Neural cell (in vitro differentiated cells): ENCODE measurements at regions not wholly inside any gene's neighbourhood (a gene's known extent, or its start where the extent isn't known, plus 50 kb on each side); places are given as distances from the start of the nearest gene placed in this dataset.

Source experiments
- H2AFZ ChIP-seq: fragments of 200-600, 300-800 bp; sonication (generic), shearing (Covaris generic); 2 replicates; pipeline ENCODE4 v1.6.0; 2014; ENCODE audit warnings: low read depth, mild to moderate bottlenecking, antibody characterized with exemption, low read length, moderate library complexity
- H3F3A ChIP-seq: fragments of 200-600 bp; shearing (Covaris generic); 2 replicates; pipeline ENCODE4 v1.6.1; 2016; ENCODE audit warnings: mild to moderate bottlenecking, moderate library complexity, mixed read lengths, antibody characterized with exemption, low read length; ENCODE audit not compliant: insufficient read depth, poor library complexity, severe bottlenecking
- H3K27ac ChIP-seq: fragments of 200-600, 300-800 bp; sonication (generic), shearing (Covaris generic); 2 replicates; pipeline ENCODE4 v1.5.1; 2014; ENCODE audit warnings: mild to moderate bottlenecking, low read length, moderate library complexity
- H3K27me3 ChIP-seq: fragments of 300-800, 200-600 bp; sonication (generic), shearing (Covaris generic); 2 replicates; pipeline ENCODE4 v1.6.0; 2014; ENCODE audit warnings: mild to moderate bottlenecking, low read depth, low read length, moderate library complexity; ENCODE audit not compliant: insufficient read depth
- H3K36me3 ChIP-seq: fragments of 300-800, 200-600 bp; sonication (generic), shearing (Covaris generic); 2 replicates; pipeline ENCODE4 v1.5.1; 2014; ENCODE audit warnings: mild to moderate bottlenecking, antibody characterized with exemption, low read length, moderate library complexity; ENCODE audit not compliant: insufficient read depth
- H3K4me2 ChIP-seq: fragments of 300-800, 200-600 bp; sonication (generic), shearing (Covaris generic); 2 replicates; pipeline ENCODE4 v1.6.0; 2014; ENCODE audit warnings: mild to moderate bottlenecking, low read length
- H3K4me3 ChIP-seq: fragments of 300-800, 200-600 bp; sonication (generic), shearing (Covaris generic); 2 replicates; pipeline ENCODE4 v1.5.1; 2014; ENCODE audit warnings: mild to moderate bottlenecking, low read length, moderate library complexity
- H3K79me2 ChIP-seq: fragments of 200-600 bp; shearing (Covaris generic); replicated peaks from 2 replicates; pipeline ENCODE4 v1.6.0; 2014; ENCODE audit warnings: mild to moderate bottlenecking, low read length, moderate library complexity; ENCODE audit not compliant: insufficient read depth
- H3K9ac ChIP-seq: fragments of 300-800, 200-600 bp; sonication (generic), shearing (Covaris generic); 2 replicates; pipeline ENCODE4 v1.6.1; 2016; ENCODE audit warnings: mild to moderate bottlenecking, low read length, mixed read lengths
- H3K9me2 ChIP-seq: fragments of 200-600 bp; shearing (Covaris generic); 2 replicates; pipeline ENCODE4 v1.6.1; 2016; ENCODE audit warnings: mild to moderate bottlenecking, low read length, mixed read lengths; ENCODE audit not compliant: insufficient read depth
- H3K9me3 ChIP-seq: fragments of 200-600, 300-800 bp; sonication (generic), shearing (Covaris generic); 2 replicates; pipeline ENCODE4 v1.6.1; 2016; ENCODE audit warnings: mild to moderate bottlenecking, mixed run types, low read length, moderate library complexity, mixed read lengths
- H4K20me1 ChIP-seq: fragments of 200-600 bp; shearing (Covaris generic); 2 replicates; pipeline ENCODE4 v1.6.1; 2016; ENCODE audit warnings: mild to moderate bottlenecking, mixed run types; ENCODE audit not compliant: insufficient read depth
- CTCF ChIP-seq: fragments of 450-650 bp; IDR thresholded peaks from 2 replicates; pipeline ENCODE4 v1.5.1; 2014; ENCODE audit warnings: antibody characterized with exemption, mild to moderate bottlenecking, moderate library complexity; ENCODE audit not compliant: poor library complexity, severe bottlenecking
- EP300 ChIP-seq: fragments of 450-650 bp; conservative IDR thresholded peaks from 2 replicates; pipeline ENCODE4 v1.6.1; 2014; ENCODE audit warnings: antibody characterized with exemption, mild to moderate bottlenecking, moderate library complexity; ENCODE audit not compliant: poor library complexity, severe bottlenecking
- EZH2 ChIP-seq: fragments of 200-600, 300-800 bp; shearing (Covaris generic), sonication (generic); IDR thresholded peaks from 2 replicates; pipeline ENCODE4 v1.6.1; 2014; ENCODE audit warnings: antibody characterized with exemption, low read length, borderline replicate concordance, mild to moderate bottlenecking; ENCODE audit not compliant: insufficient read depth, poor library complexity, severe bottlenecking
- MXI1 ChIP-seq: fragments of 450-650 bp; conservative IDR thresholded peaks from 2 replicates; pipeline ENCODE4 v1.6.1; 2014; ENCODE audit warnings: antibody characterized with exemption, mild to moderate bottlenecking; ENCODE audit not compliant: poor library complexity, severe bottlenecking
- POLR2AphosphoS5 ChIP-seq: IDR thresholded peaks from 2 replicates; pipeline ENCODE4 v1.6.1; 2012
- RAD21 ChIP-seq: fragments of 450-650 bp; conservative IDR thresholded peaks from 2 replicates; pipeline ENCODE4 v1.6.1; 2014; ENCODE audit warnings: antibody characterized with exemption, mild to moderate bottlenecking, moderate library complexity
- REST ChIP-seq: IDR thresholded peaks from 2 replicates; pipeline ENCODE4 v1.6.1; 2012; ENCODE audit warnings: borderline replicate concordance
- SMC3 ChIP-seq: fragments of 450-650 bp; conservative IDR thresholded peaks from 2 replicates; pipeline ENCODE4 v1.6.1; 2014; ENCODE audit warnings: antibody characterized with exemption, mild to moderate bottlenecking, moderate library complexity; ENCODE audit not compliant: poor library complexity
- TAF1 ChIP-seq: IDR thresholded peaks from 2 replicates; pipeline ENCODE4 v1.6.1; 2012; ENCODE audit warnings: low read depth

- TF ChIP-seq MXI1 = no peak
- TF ChIP-seq POLR2AphosphoS5 = no peak
- TF ChIP-seq CTCF = no peak
- no peak for TF ChIP-seq EZH2
- TF ChIP-seq EP300 = no peak
- TF ChIP-seq SMC3 = no peak
- no peak for TF ChIP-seq TAF1
- no peak for TF ChIP-seq RAD21
- TF ChIP-seq REST = no peak
- Histone ChIP-seq H3K36me3 (no peaks in the 10 kb centered on the region), H3F3A (no peaks in the 10 kb centered on the region), H3K9me3 (peaks cover 9% of the 10 kb centered on the region), H3K27me3 (no peaks in the 10 kb centered on the region), H3K79me2 (no peaks in the 10 kb centered on the region), H3K9ac (no peak overlapping the region), H2AFZ (no peak overlapping the region), H3K27ac (no peak overlapping the region), H3K4me3 (no peak overlapping the region), H3K9me2 (no peaks in the 10 kb centered on the region), H4K20me1 (no peaks in the 10 kb centered on the region), H3K4me2 (no peak overlapping the region)
These were observed 72.2 kb upstream of the ALKAL2 start for GRCh38 chr2:360124-360523.

GRCh38 chr2:359047-359446, 71.2 kb upstream of the ALKAL2 start:
- Histone ChIP-seq H3K27me3 (no peaks in the 10 kb centered on the region), H3F3A (no peaks in the 10 kb centered on the region), H2AFZ (no peak overlapping the region), H3K36me3 (no peaks in the 10 kb centered on the region), H4K20me1 (no peaks in the 10 kb centered on the region), H3K9me2 (no peaks in the 10 kb centered on the region), H3K27ac (no peak overlapping the region), H3K9ac (no peak overlapping the region), H3K79me2 (no peaks in the 10 kb centered on the region), H3K4me3 (no peak overlapping the region), H3K9me3 (peaks cover 9% of the 10 kb centered on the region), H3K4me2 (no peak overlapping the region)
- TF ChIP-seq EP300 = no peak
- no peak for TF ChIP-seq POLR2AphosphoS5
- TF ChIP-seq REST = no peak
- no peak for TF ChIP-seq EZH2
- TF ChIP-seq SMC3 = no peak
- TF ChIP-seq RAD21 = no peak
- no peak for TF ChIP-seq CTCF
- no peak for TF ChIP-seq TAF1
- no peak for TF ChIP-seq MXI1
